ENCODE measurements at regions not wholly inside any gene's neighbourhood (a gene's known extent, or its start where the extent isn't known, plus 50 kb on each side); places are given as distances from the start of the nearest gene placed in this dataset.
"Not testable (repeated sequence)": the region's sequence is repeated elsewhere in the genome, so short reads cannot be mapped to it uniquely, and the experiment has no call there.

DNA sequence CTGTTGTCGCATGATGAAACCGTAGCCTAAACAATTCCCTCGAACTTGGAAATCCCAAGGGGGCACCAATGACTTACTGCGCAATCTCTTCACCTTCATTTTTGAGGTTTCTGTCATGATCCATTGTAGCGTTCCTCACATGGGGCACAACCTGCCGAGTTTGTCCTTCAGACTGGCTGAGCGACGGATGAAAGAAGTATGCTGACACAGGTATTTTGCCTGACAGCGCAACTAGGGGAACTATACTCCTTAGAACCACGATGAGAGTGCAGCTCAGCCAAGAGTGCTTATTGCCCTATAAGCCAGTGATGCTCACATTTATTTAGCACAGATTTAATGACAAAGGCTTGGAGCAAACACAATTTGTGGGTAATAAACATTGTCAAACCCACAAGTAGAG lies 106.3 kb upstream of the ZNF267 start:
- Mint-ChIP-seq H3K36me3 (peaks cover 8 to 24% (median 16%) of the 10 kb centered on the region in 3 donors), H3K9me3 (peaks cover 30 to 89% (median 84%) of the 10 kb centered on the region in 5 donors), H3K27me3 (no peaks in the 10 kb centered on the region), H3K27ac (no peak overlapping the region), H3K4me1 (no peaks in the 10 kb centered on the region), H3K4me3 (no peak overlapping the region)
- H3K27ac ChIP-seq (ENCODE audit: low read depth, low read length) = no peak overlapping the region
- H3K27me3 ChIP-seq (ENCODE audit: insufficient read depth, low read length, poor library complexity, severe bottlenecking) = no peaks in the 10 kb centered on the region
- peaks cover 64% of the 10 kb centered on the region for H3K9me3 ChIP-seq (ENCODE audit: low read length)
- H3K36me3 ChIP-seq (ENCODE audit: insufficient read depth, low read length) = no peaks in the 10 kb centered on the region
- CTCF ChIA-PET = no interaction called here
- H3K4me3 ChIP-seq (ENCODE audit: low read length) = no peak overlapping the region
- POLR2A ChIA-PET = no interaction called here
- no peaks in the 10 kb centered on the region for H3K4me1 ChIP-seq (ENCODE audit: insufficient read depth, low read length)
- DNase-seq = no peak

- H3K36me3 ChIP-seq (ENCODE audit: insufficient read depth, low read length) = no peaks in the 10 kb centered on the region
- H3K27ac ChIP-seq (ENCODE audit: low read depth, low read length) = no peak overlapping the region
- no peaks in the 10 kb centered on the region for H3K27me3 ChIP-seq (ENCODE audit: insufficient read depth, low read length, poor library complexity, severe bottlenecking)
- Mint-ChIP-seq H3K27me3 (no peaks in the 10 kb centered on the region), H3K36me3 (peaks cover 0 to 13% (median 12%) of the 10 kb centered on the region in 3 donors), H3K27ac (no peak overlapping the region), H3K4me1 (no peaks in the 10 kb centered on the region), H3K9me3 (peaks cover 54 to 94% (median 85%) of the 10 kb centered on the region in 5 donors), H3K4me3 (no peak overlapping the region)
- CTCF ChIA-PET = no interaction called here
- no peak overlapping the region for H3K4me3 ChIP-seq (ENCODE audit: low read length)
- no peak for DNase-seq
- no peaks in the 10 kb centered on the region for H3K4me1 ChIP-seq (ENCODE audit: insufficient read depth, low read length)
- POLR2A ChIA-PET = no interaction called here
- peaks cover 8% of the 10 kb centered on the region for H3K9me3 ChIP-seq (ENCODE audit: low read length)
Observed at GRCh38 chr16:31780342-31780741, 93.3 kb upstream of the ZNF267 start.

DNA sequence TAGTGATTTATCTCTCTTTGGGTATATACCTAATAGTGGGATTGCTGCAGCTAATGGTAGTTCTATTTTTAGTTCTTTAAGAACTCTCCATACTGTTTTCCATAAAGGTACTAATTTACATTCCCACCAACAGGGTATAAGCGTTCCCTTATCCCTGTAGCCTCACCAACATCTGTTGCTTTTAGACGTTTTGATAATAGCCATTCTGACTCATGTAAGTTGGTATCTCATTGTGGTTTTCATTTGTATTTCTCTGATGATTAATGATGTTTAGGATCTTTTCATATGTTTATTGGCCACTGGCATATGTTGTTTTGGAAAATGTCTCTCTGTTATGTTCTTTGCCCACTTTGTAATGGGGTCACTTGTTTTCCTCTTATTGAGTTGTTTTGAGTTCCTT lies 88.5 kb upstream of the ZNF267 start:
- no peaks in the 10 kb centered on the region for H3K27me3 ChIP-seq (ENCODE audit: insufficient read depth, low read length, poor library complexity, severe bottlenecking)
- H3K27me3 Mint-ChIP-seq = peaks cover 3 to 9% of the 10 kb centered on the region in 2 donors
- H3K4me1 Mint-ChIP-seq = no peaks in the 10 kb centered on the region
- peaks cover 3 to 17% (median 6%) of the 10 kb centered on the region in 3 donors for H3K36me3 Mint-ChIP-seq
- no peak overlapping the region for H3K4me3 Mint-ChIP-seq
- H3K36me3 ChIP-seq (ENCODE audit: insufficient read depth, low read length) = no peaks in the 10 kb centered on the region
- H3K4me3 ChIP-seq (ENCODE audit: low read length) = no peak overlapping the region
- ChIA-PET CTCF (no interaction called here), POLR2A (no interaction called here)
- H3K4me1 ChIP-seq (ENCODE audit: insufficient read depth, low read length) = no peaks in the 10 kb centered on the region
- H3K27ac Mint-ChIP-seq = no peak overlapping the region
- no peak overlapping the region for H3K27ac ChIP-seq (ENCODE audit: low read depth, low read length)
- peaks cover 50 to 84% (median 76%) of the 10 kb centered on the region in 5 donors for H3K9me3 Mint-ChIP-seq
- H3K9me3 ChIP-seq (ENCODE audit: low read length) = peaks cover 4% of the 10 kb centered on the region
- no peak for DNase-seq

- CTCF ChIA-PET = no interaction called here
- no peak overlapping the region for H3K4me3 Mint-ChIP-seq
Observed at GRCh38 chr16:31807086-31807485, 66.5 kb upstream of the ZNF267 start.

GRCh38 chr16:31810863-31811262 lies 62.7 kb upstream of the ZNF267 start:
- Histone ChIP-seq H3K4me3 (ENCODE audit: low read length) (no peak overlapping the region), H3K4me1 (ENCODE audit: insufficient read depth, low read length) (no peaks in the 10 kb centered on the region), H3K36me3 (ENCODE audit: insufficient read depth, low read length) (no peaks in the 10 kb centered on the region), H3K9me3 (ENCODE audit: low read length) (no peaks in the 10 kb centered on the region), H3K27ac (ENCODE audit: low read depth, low read length) (no peak overlapping the region), H3K27me3 (ENCODE audit: insufficient read depth, low read length, poor library complexity, severe bottlenecking) (no peaks in the 10 kb centered on the region)
- ChIA-PET POLR2A (no interaction called here), CTCF (no interaction called here)
- peaks cover 9 to 46% of the 10 kb centered on the region in 2 donors for H3K27me3 Mint-ChIP-seq
- no peaks in the 10 kb centered on the region for H3K4me1 Mint-ChIP-seq
- no peaks in the 10 kb centered on the region for H3K36me3 Mint-ChIP-seq
- no peak for DNase-seq
- H3K27ac Mint-ChIP-seq = no peak overlapping the region
- peaks cover 0 to 5% (median 1%) of the 10 kb centered on the region in 5 donors for H3K9me3 Mint-ChIP-seq
- no peak overlapping the region for H3K4me3 Mint-ChIP-seq

More at GRCh38 chr16:31807086-31807485, 66.5 kb upstream of the ZNF267 start:
- Histone ChIP-seq H3K4me1 (ENCODE audit: insufficient read depth, low read length) (no peaks in the 10 kb centered on the region), H3K9me3 (ENCODE audit: low read length) (no peaks in the 10 kb centered on the region), H3K4me3 (ENCODE audit: low read length) (no peak overlapping the region), H3K27ac (ENCODE audit: low read depth, low read length) (no peak overlapping the region), H3K36me3 (ENCODE audit: insufficient read depth, low read length) (no peaks in the 10 kb centered on the region), H3K27me3 (ENCODE audit: insufficient read depth, low read length, poor library complexity, severe bottlenecking) (no peaks in the 10 kb centered on the region)
- Mint-ChIP-seq H3K4me1 (no peaks in the 10 kb centered on the region), H3K27ac (no peak overlapping the region), H3K9me3 (peaks cover 0 to 8% (median 2%) of the 10 kb centered on the region in 5 donors), H3K27me3 (peaks cover 10 to 48% of the 10 kb centered on the region in 2 donors), H3K36me3 (no peaks in the 10 kb centered on the region)
- POLR2A ChIA-PET = no interaction called here
- DNase-seq = no peak

DNA sequence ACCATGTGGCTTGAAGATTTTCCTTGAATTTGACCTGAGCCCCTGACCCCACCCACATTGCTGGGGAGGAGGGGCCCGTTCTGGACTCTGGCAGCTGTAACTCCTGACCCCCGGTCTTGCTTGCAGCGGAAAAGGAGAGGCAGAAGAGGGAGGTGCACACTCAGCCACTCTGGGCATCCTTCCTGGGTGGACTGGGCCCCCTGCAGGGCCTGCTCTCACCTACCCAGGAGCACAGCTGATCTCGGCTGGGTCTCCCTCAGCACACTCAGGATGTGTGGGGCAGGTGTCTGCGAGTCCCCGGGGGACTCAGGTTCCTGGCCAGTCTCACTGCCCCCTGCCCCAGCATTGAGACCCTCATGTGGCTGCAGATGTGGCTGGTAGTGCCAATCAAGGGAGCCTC lies 57.5 kb upstream of the ZNF267 start:
- CTCF ChIA-PET; H3K9me3 Mint-ChIP-seq; H3K27ac Mint-ChIP-seq; H3K27me3 ChIP-seq (ENCODE audit: insufficient read depth, low read length, poor library complexity, severe bottlenecking); H3K4me1 Mint-ChIP-seq; H3K4me3 Mint-ChIP-seq; H3K36me3 ChIP-seq (ENCODE audit: insufficient read depth, low read length); H3K9me3 ChIP-seq (ENCODE audit: low read length); POLR2A ChIA-PET; H3K4me1 ChIP-seq (ENCODE audit: insufficient read depth, low read length); H3K36me3 Mint-ChIP-seq; DNase-seq; H3K27ac ChIP-seq (ENCODE audit: low read depth, low read length); H3K4me3 ChIP-seq (ENCODE audit: low read length): not testable (repeated sequence)
- H3K27me3 Mint-ChIP-seq = peaks cover 11 to 32% of the 10 kb centered on the region in 2 donors

GRCh38 chr16:31819386-31819785 lies 54.2 kb upstream of the ZNF267 start:
- ChIA-PET POLR2A (interaction anchor here (0.7 kb wide), 1 partner anchor 11 kb away, joined by 3 read pairs; no protein-coding TSS in a partner anchor), CTCF (no interaction called here)
- Histone ChIP-seq H3K4me1 (ENCODE audit: insufficient read depth, low read length) (no peaks in the 10 kb centered on the region), H3K27ac (ENCODE audit: low read depth, low read length) (no peak overlapping the region), H3K27me3 (ENCODE audit: insufficient read depth, low read length, poor library complexity, severe bottlenecking) (peaks cover 4% of the 10 kb centered on the region), H3K9me3 (ENCODE audit: low read length) (no peaks in the 10 kb centered on the region), H3K36me3 (ENCODE audit: insufficient read depth, low read length) (no peaks in the 10 kb centered on the region), H3K4me3 (ENCODE audit: low read length) (no peak overlapping the region)
- H3K9me3 Mint-ChIP-seq = peaks cover 0 to 9% (median 2%) of the 10 kb centered on the region in 5 donors
- no peak overlapping the region for H3K27ac Mint-ChIP-seq
- H3K27me3 Mint-ChIP-seq = peaks cover 21 to 45% of the 10 kb centered on the region in 2 donors
- no peak overlapping the region for H3K4me3 Mint-ChIP-seq
- H3K4me1 Mint-ChIP-seq = no peaks in the 10 kb centered on the region
- DNase-seq = no peak
- peaks cover 0 to 5% (median 0%) of the 10 kb centered on the region in 3 donors for H3K36me3 Mint-ChIP-seq

GRCh38 chr16:31819948-31820347 lies 53.7 kb upstream of the ZNF267 start:
- no peak for DNase-seq
- Histone ChIP-seq H3K27ac (ENCODE audit: low read depth, low read length) (no peak overlapping the region), H3K4me1 (ENCODE audit: insufficient read depth, low read length) (no peaks in the 10 kb centered on the region), H3K36me3 (ENCODE audit: insufficient read depth, low read length) (no peaks in the 10 kb centered on the region), H3K27me3 (ENCODE audit: insufficient read depth, low read length, poor library complexity, severe bottlenecking) (peaks cover 4% of the 10 kb centered on the region), H3K4me3 (ENCODE audit: low read length) (no peak overlapping the region), H3K9me3 (ENCODE audit: low read length) (no peaks in the 10 kb centered on the region)
- CTCF ChIA-PET = no interaction called here
- Mint-ChIP-seq H3K4me3 (no peak overlapping the region), H3K36me3 (peaks cover 0 to 9% (median 0%) of the 10 kb centered on the region in 3 donors), H3K27me3 (peaks cover 27 to 48% of the 10 kb centered on the region in 2 donors), H3K9me3 (peaks cover 0 to 12% (median 5%) of the 10 kb centered on the region in 5 donors), H3K27ac (no peak overlapping the region), H3K4me1 (no peaks in the 10 kb centered on the region)
- POLR2A ChIA-PET = no interaction called here

All from CD8-positive, alpha-beta memory T cell (primary cell).